ENCODE measurements at regions not wholly inside any gene's neighbourhood (a gene's known extent, or its start where the extent isn't known, plus 50 kb on each side); places are given as distances from the start of the nearest gene placed in this dataset.

DNA sequence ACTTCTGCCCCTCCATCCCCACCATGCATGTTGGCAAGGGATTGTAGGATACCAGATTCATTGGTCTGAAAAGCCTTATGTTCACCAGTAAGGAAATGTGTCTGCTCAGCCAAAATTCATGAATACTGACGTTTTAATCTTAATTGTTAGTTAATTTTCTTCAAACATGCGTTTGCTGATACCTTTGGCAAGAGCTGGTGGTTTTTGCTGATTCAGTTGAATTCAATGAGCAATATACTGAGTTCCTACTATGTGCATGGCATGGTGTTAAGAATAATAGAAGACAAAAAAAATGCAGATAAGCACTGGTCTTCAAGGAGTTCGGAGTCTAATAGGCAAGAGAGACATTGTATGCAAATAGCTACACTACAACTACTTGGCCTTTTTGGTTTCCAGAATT is 811.6 kb downstream of the BCL11A start:
- H3K4me1 Mint-ChIP-seq = no peaks in the 10 kb centered on the region
- no peaks in the 10 kb centered on the region for H3K27me3 Mint-ChIP-seq
- POLR2A ChIA-PET = no interaction called here

DNA sequence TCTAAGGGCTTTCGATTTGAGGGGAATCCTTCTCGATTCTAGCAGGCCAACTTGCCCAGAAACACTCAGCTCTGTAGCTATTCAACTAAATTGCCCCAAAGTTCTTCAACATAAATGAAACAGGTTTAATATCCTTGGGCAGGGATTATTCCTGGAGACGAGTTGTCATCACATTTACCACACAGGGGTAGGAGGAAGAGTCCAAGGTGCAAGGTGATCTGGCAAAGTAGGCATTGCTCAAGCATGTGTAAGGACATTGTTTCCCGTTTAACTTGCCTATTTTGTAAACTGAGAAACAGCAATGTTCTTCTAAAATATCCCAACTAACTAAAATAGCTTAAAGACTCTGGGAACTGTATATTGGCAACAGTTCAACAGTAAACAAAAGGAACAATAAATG is 814.3 kb downstream of the BCL11A start:
- no peak for DNase-seq
- ATAC-seq = no peak
- intact Hi-C loops (cut with DNase I, micrococcal nuclease) = no loop called here
- Mint-ChIP-seq H3K36me3 (ENCODE audit: low read depth) (no peaks in the 10 kb centered on the region), H3K4me1 (no peaks in the 10 kb centered on the region), H3K27ac (no peak overlapping the region), H3K27me3 (no peaks in the 10 kb centered on the region), H3K4me3 (no peak overlapping the region), H3K9me3 (ENCODE audit: low read depth) (no peaks in the 10 kb centered on the region)
- ChIA-PET CTCF (no interaction called here), POLR2A (no interaction called here)

More for the DNA sequence above, 811.6 kb downstream of the BCL11A start:
- intact Hi-C loops (cut with DNase I, micrococcal nuclease) = no loop called here
- H3K4me3 Mint-ChIP-seq = no peak overlapping the region
- H3K9me3 Mint-ChIP-seq (ENCODE audit: low read depth) = no peaks in the 10 kb centered on the region
- CTCF ChIA-PET = no interaction called here
- no peaks in the 10 kb centered on the region for H3K36me3 Mint-ChIP-seq (ENCODE audit: low read depth)
- no peak overlapping the region for H3K27ac Mint-ChIP-seq
- ATAC-seq = no peak
- no peak for DNase-seq

DNA sequence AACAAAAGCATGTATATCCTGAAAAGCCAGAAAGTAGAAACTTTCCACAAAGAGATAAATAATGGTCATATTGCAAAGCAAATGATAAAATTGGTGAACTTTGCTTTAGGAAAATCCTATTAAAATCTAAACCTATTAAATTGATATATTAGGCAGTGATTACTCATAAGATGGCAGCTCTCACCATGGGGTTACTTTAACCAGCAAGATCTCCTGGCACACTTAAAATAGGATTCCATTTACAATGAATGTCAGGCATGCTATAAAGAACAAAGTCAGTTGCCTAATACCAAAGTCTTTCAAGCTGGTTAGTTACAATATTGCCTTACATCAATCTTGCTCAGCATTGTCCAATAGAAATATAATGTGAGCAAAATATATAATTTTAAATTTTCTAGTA is 816.2 kb downstream of the BCL11A start:
- ATAC-seq (no peak), DNase-seq (no peak)
- Mint-ChIP-seq H3K4me1 (no peaks in the 10 kb centered on the region), H3K27me3 (no peaks in the 10 kb centered on the region), H3K27ac (no peak overlapping the region), H3K36me3 (ENCODE audit: low read depth) (no peaks in the 10 kb centered on the region), H3K4me3 (no peak overlapping the region), H3K9me3 (ENCODE audit: low read depth) (no peaks in the 10 kb centered on the region)
- intact Hi-C loops (cut with DNase I, micrococcal nuclease) = no loop called here
- ChIA-PET POLR2A (no interaction called here), CTCF (interaction anchor here (1.0 kb wide), 1 partner anchor 10 kb away, joined by 4 read pairs; no protein-coding TSS in a partner anchor)

DNA sequence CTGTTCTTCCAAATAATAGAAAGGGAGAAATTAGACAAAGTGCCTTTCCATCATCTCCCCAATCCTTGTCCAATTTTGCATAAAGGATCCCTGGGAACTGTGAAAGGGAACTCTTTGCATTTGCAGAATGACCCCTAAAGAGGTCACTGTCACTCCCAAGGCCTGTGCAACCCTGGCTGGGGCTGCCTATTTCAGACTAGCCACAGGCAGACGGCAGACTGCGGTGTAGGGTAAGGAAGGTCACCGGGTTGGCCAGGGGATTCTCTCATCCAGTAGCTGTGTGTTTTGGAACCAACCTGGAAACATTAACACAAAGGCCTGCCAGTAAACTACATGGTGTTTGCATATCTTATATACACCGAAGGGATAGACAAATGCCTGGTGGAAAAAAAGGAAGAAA is 818.7 kb downstream of the BCL11A start:
- Mint-ChIP-seq H3K4me1 (no peaks in the 10 kb centered on the region), H3K27me3 (no peaks in the 10 kb centered on the region), H3K4me3 (no peak overlapping the region), H3K27ac (no peak overlapping the region), H3K36me3 (ENCODE audit: low read depth) (no peaks in the 10 kb centered on the region), H3K9me3 (ENCODE audit: low read depth) (no peaks in the 10 kb centered on the region)
- ATAC-seq (no peak), DNase-seq (no peak)
- POLR2A ChIA-PET = no interaction called here
- CTCF ChIA-PET = no interaction called here
- intact Hi-C loops (cut with DNase I, micrococcal nuclease) = no loop called here

- H3K27me3 Mint-ChIP-seq = no peaks in the 10 kb centered on the region
- ChIA-PET POLR2A (no interaction called here), CTCF (interaction anchor here (0.6 kb wide), 1 partner anchor 158 kb away, joined by 3 read pairs; no protein-coding TSS in a partner anchor)
- intact Hi-C loops (cut with DNase I, micrococcal nuclease) = no loop called here
- H3K4me1 Mint-ChIP-seq = no peaks in the 10 kb centered on the region
- no peak overlapping the region for H3K4me3 Mint-ChIP-seq
- DNase-seq (no peak), ATAC-seq (no peak)
- H3K27ac Mint-ChIP-seq = no peak overlapping the region
- H3K9me3 Mint-ChIP-seq (ENCODE audit: low read depth) = no peaks in the 10 kb centered on the region
- H3K36me3 Mint-ChIP-seq (ENCODE audit: low read depth) = no peaks in the 10 kb centered on the region
Observed at GRCh38 chr2:59733970-59734369, 819.5 kb downstream of the BCL11A start.

DNA sequence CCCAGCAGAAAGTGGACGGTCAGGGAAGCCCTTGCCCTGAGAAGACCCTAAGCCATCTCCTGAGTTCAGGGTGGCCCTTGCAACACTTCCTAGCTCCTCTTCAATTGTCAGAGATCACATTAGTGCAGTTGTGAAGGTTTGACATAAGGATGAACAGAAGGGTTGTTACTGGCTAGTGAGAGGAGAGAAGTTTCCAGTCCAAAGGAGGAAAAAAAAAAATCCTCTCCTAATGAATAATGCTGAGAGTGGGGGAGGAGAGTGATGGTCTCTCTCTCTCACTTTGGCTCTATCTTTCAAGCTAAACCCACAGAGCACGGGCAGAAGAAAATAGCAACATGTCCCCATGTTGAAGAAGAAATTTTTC is 819.9 kb downstream of the BCL11A start:
- ChIA-PET CTCF (interaction anchor here (0.6 to 0.8 kb wide), 2 partner anchors 11 to 158 kb away, joined by 3 read pairs; no protein-coding TSS in a partner anchor), POLR2A (no interaction called here)
- Mint-ChIP-seq H3K4me1 (no peaks in the 10 kb centered on the region), H3K4me3 (no peak overlapping the region), H3K36me3 (ENCODE audit: low read depth) (no peaks in the 10 kb centered on the region), H3K9me3 (ENCODE audit: low read depth) (no peaks in the 10 kb centered on the region), H3K27ac (no peak overlapping the region), H3K27me3 (no peaks in the 10 kb centered on the region)
- DNase-seq (no peak), ATAC-seq (no peak)
- intact Hi-C loops (cut with DNase I, micrococcal nuclease) = no loop called here

DNA sequence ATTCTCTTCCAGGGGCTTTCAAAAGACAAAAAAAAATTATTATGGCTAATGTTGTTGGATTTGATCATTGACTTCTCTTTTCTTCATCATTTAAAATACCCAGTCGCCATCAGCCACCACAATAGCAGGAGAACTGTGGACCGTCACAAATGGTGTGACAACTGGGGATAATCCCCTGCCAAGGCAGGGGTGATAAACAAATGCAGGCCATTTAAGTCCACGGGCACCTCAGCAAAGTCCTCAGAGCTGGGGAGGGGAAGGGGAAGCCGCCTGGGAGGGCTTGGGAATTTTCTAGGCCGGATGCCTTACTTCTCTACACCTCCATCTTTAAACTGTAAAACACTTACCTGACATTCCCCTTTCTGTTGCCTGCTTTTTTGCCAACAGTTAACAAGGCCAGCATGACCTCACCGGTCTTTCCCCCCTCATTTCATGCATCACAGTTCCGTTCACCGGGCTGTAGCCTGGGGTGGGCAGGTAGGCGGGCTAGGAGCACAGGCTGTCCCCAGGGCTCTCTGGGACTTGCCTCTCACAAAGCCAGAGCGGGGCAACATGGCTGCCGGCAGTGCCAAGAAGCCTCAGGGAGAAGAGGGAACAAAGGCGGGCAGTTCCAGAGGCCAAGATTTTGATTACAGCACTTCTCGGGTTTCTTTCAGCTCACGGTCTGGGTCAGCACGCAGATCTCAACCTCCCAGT is 820.4 kb downstream of the BCL11A start:
- ChIA-PET CTCF (interaction anchor here (0.8 kb wide), 1 partner anchor 10 kb away, joined by 3 read pairs; no protein-coding TSS in a partner anchor), POLR2A (no interaction called here)
- Mint-ChIP-seq H3K4me3 (no peak overlapping the region), H3K9me3 (ENCODE audit: low read depth) (no peaks in the 10 kb centered on the region), H3K36me3 (ENCODE audit: low read depth) (no peaks in the 10 kb centered on the region), H3K27ac (no peak overlapping the region), H3K4me1 (no peaks in the 10 kb centered on the region), H3K27me3 (no peaks in the 10 kb centered on the region)
- intact Hi-C loops (cut with DNase I, micrococcal nuclease) = no loop called here
- no peak for DNase-seq
- ATAC-seq = no peak

DNA sequence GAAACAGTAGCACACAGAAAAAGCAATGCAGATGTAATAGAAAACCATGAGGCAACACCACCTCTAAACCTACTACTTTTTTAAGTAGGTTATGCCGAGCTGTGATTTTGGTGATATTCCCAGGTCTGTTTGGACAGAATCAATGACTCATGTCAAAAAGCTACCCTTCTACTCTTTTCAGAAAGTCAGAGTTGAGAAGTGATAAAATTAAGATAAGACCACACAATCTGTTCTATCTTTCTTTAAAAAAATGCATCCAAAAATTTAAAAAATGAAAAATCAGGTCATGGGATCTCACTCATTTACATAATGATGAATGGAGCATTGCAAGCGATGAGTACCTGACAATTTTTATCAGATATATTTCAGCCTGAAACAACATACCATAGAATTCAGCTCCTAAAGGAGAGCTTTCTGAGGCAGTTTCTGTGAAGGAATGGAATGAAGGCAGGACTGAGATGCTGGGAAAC is 826.3 kb downstream of the BCL11A start:
- H3K4me3 Mint-ChIP-seq = no peak overlapping the region
- no peaks in the 10 kb centered on the region for H3K9me3 Mint-ChIP-seq (ENCODE audit: low read depth)
- ATAC-seq = no peak
- H3K4me1 Mint-ChIP-seq = no peaks in the 10 kb centered on the region
- POLR2A ChIA-PET = no interaction called here
- no peak for DNase-seq
- intact Hi-C loops (cut with DNase I, micrococcal nuclease) = no loop called here
- no peaks in the 10 kb centered on the region for H3K27me3 Mint-ChIP-seq
- no peak overlapping the region for H3K27ac Mint-ChIP-seq
- CTCF ChIA-PET = interaction anchor here (1.0 kb wide), 1 partner anchor 11 kb away, joined by 4 read pairs; no protein-coding TSS in a partner anchor
- no peaks in the 10 kb centered on the region for H3K36me3 Mint-ChIP-seq (ENCODE audit: low read depth)

- H3K27me3 Mint-ChIP-seq = no peaks in the 10 kb centered on the region
- POLR2A ChIA-PET = no interaction called here
- intact Hi-C loops (cut with DNase I, micrococcal nuclease) = no loop called here
- H3K4me3 Mint-ChIP-seq = no peak overlapping the region
- no peaks in the 10 kb centered on the region for H3K9me3 Mint-ChIP-seq (ENCODE audit: low read depth)
- H3K36me3 Mint-ChIP-seq (ENCODE audit: low read depth) = no peaks in the 10 kb centered on the region
- no peak for DNase-seq
- CTCF ChIA-PET = interaction anchor here (0.8 to 1.0 kb wide), 2 partner anchors 11 to 176 kb away, joined by 3 to 4 read pairs; no protein-coding TSS in a partner anchor
- no peak overlapping the region for H3K27ac Mint-ChIP-seq
- no peak for ATAC-seq
- H3K4me1 Mint-ChIP-seq = no peaks in the 10 kb centered on the region
Observed at GRCh38 chr2:59726228-59727120, 827.0 kb downstream of the BCL11A start.

DNA sequence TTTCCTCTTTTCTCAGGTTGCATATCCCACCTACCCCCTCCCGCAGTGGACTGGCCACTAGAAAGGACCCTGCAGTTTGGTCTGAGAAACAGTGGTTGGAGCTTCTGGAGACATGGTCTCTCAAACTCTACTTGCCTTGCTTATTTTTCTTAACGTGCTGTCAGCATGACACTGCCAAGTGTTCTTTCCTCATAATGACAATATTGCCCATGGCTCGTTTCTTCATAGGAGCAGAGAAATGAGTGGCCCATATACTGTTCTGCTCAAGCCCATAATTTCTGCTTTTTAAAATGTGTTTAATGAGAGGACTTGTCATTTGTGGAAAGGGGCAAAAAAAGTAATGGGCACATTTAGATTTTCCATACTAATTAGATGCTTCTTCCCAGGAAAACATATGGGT is 828.7 kb downstream of the BCL11A start:
- Mint-ChIP-seq H3K27ac (no peak overlapping the region), H3K27me3 (no peaks in the 10 kb centered on the region), H3K4me1 (no peaks in the 10 kb centered on the region), H3K4me3 (no peak overlapping the region), H3K36me3 (ENCODE audit: low read depth) (no peaks in the 10 kb centered on the region), H3K9me3 (ENCODE audit: low read depth) (no peaks in the 10 kb centered on the region)
- ChIA-PET POLR2A (no interaction called here), CTCF (no interaction called here)
- intact Hi-C loops (cut with DNase I, micrococcal nuclease) = no loop called here
- no peak for ATAC-seq
- DNase-seq = no peak

GRCh38 chr2:59720296-59720866 is 833.1 kb downstream of the BCL11A start:
- intact Hi-C loops (cut with DNase I, micrococcal nuclease) = no loop called here
- no peak overlapping the region for H3K27ac Mint-ChIP-seq
- ATAC-seq (no peak), DNase-seq (no peak)
- H3K4me1 Mint-ChIP-seq = no peaks in the 10 kb centered on the region
- ChIA-PET CTCF (no interaction called here), POLR2A (interaction anchor here (0.6 kb wide), 1 partner anchor 1214 kb away, joined by 5 read pairs; no protein-coding TSS in a partner anchor)
- H3K36me3 Mint-ChIP-seq (ENCODE audit: low read depth) = no peaks in the 10 kb centered on the region
- no peak overlapping the region for H3K4me3 Mint-ChIP-seq
- H3K9me3 Mint-ChIP-seq (ENCODE audit: low read depth) = no peaks in the 10 kb centered on the region
- H3K27me3 Mint-ChIP-seq = no peaks in the 10 kb centered on the region

- DNase-seq (no peak), ATAC-seq (no peak)
- intact Hi-C loops (cut with DNase I, micrococcal nuclease) = no loop called here
- CTCF ChIA-PET = no interaction called here
- Mint-ChIP-seq H3K27me3 (no peaks in the 10 kb centered on the region), H3K36me3 (ENCODE audit: low read depth) (no peaks in the 10 kb centered on the region), H3K4me1 (no peaks in the 10 kb centered on the region), H3K4me3 (no peak overlapping the region), H3K27ac (no peak overlapping the region), H3K9me3 (ENCODE audit: low read depth) (no peaks in the 10 kb centered on the region)
- POLR2A ChIA-PET = no interaction called here
Observed at GRCh38 chr2:59713577-59713976, 839.9 kb downstream of the BCL11A start.
